ENCODE measurements at regions not wholly inside any gene's neighbourhood (a gene's known extent, or its start where the extent isn't known, plus 50 kb on each side); places are given as distances from the start of the nearest gene placed in this dataset.

GRCh38 chr21:34228792-34229191 is 135.0 kb upstream of the KCNE2 start:
- TF ChIP-seq, protein P1, sequence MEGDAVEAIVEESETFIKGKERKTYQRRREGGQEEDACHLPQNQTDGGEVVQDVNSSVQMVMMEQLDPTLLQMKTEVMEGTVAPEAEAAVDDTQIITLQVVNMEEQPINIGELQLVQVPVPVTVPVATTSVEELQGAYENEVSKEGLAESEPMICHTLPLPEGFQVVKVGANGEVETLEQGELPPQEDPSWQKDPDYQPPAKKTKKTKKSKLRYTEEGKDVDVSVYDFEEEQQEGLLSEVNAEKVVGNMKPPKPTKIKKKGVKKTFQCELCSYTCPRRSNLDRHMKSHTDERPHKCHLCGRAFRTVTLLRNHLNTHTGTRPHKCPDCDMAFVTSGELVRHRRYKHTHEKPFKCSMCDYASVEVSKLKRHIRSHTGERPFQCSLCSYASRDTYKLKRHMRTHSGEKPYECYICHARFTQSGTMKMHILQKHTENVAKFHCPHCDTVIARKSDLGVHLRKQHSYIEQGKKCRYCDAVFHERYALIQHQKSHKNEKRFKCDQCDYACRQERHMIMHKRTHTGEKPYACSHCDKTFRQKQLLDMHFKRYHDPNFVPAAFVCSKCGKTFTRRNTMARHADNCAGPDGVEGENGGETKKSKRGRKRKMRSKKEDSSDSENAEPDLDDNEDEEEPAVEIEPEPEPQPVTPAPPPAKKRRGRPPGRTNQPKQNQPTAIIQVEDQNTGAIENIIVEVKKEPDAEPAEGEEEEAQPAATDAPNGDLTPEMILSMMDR (conservative IDR thresholded peaks at IDR 0.05), result no peak
- no peak for TF ChIP-seq ZFX (IDR thresholded peaks at IDR 0.05)
